GM23248 (cell line): ENCODE measurements at regions not wholly inside any gene's neighbourhood (a gene's known extent, or its start where the extent isn't known, plus 50 kb on each side); places are given as distances from the start of the nearest gene placed in this dataset.

Experiments used
- DNase-seq: peaks from one replicate; pipeline ENCODE4 v3.0.0-alpha.2; 2015
- H2AFZ ChIP-seq: fragments of 200-600 bp; sonication (generic); 2 replicates; pipeline ENCODE4 v1.6.1; 2016; ENCODE audit warnings: antibody characterized with exemption
- H3F3A ChIP-seq: fragments of 200-600 bp; sonication (generic); 2 replicates; pipeline ENCODE4 v1.6.1; 2016; ENCODE audit warnings: mild to moderate bottlenecking, antibody characterized with exemption, mixed run types; ENCODE audit not compliant: insufficient read depth
- H3K27ac ChIP-seq: fragments of 200-600 bp; sonication (generic); 2 replicates; pipeline ENCODE4 v1.5.1; 2016; ENCODE audit warnings: mild to moderate bottlenecking
- H3K27me3 ChIP-seq: fragments of 200-600 bp; sonication (generic); replicated peaks from 2 replicates; pipeline ENCODE4 v1.6.1; 2016; ENCODE audit warnings: mild to moderate bottlenecking; ENCODE audit not compliant: insufficient read depth
- H3K36me3 ChIP-seq: fragments of 200-600 bp; sonication (generic); 2 replicates; pipeline ENCODE4 v1.6.1; 2016; ENCODE audit warnings: low read depth, mild to moderate bottlenecking
- H3K4me1 ChIP-seq: fragments of 200-600 bp; sonication (generic); 2 replicates; pipeline ENCODE4 v1.6.1; 2016; ENCODE audit warnings: mild to moderate bottlenecking; ENCODE audit not compliant: insufficient read depth
- H3K4me2 ChIP-seq: fragments of 200-600 bp; sonication (generic); one replicate; pipeline ENCODE4 v1.6.1; 2016; ENCODE audit warnings: mild to moderate bottlenecking; ENCODE audit not compliant: unreplicated experiment
- H3K4me3 ChIP-seq: fragments of 200-600 bp; sonication (generic); 2 replicates; pipeline ENCODE4 v1.5.1; 2016; ENCODE audit warnings: mild to moderate bottlenecking
- H3K79me2 ChIP-seq: fragments of 200-600 bp; sonication (generic); 2 replicates; pipeline ENCODE4 v1.6.1; 2016; ENCODE audit warnings: mild to moderate bottlenecking; ENCODE audit not compliant: insufficient read depth
- H3K9ac ChIP-seq: fragments of 200-600 bp; sonication (generic); 2 replicates; pipeline ENCODE4 v1.6.1; 2016; ENCODE audit warnings: mild to moderate bottlenecking
- H3K9me2 ChIP-seq: fragments of 200-600 bp; sonication (generic); 2 replicates; pipeline ENCODE4 v1.6.1; 2016; ENCODE audit warnings: mixed run types, mild to moderate bottlenecking, moderate library complexity; ENCODE audit not compliant: insufficient read depth
- H3K9me3 ChIP-seq: fragments of 200-600 bp; sonication (generic); one replicate; pipeline ENCODE4 v1.6.1; 2017; ENCODE audit warnings: low read depth
- H4K20me1 ChIP-seq: fragments of 200-600 bp; sonication (generic); 2 replicates; pipeline ENCODE4 v1.6.0; 2016; ENCODE audit not compliant: insufficient read depth
- EZH2 ChIP-seq: fragments of 200-600 bp; sonication (generic); IDR thresholded peaks from 2 replicates; pipeline ENCODE4 v1.6.1; 2018; ENCODE audit warnings: antibody characterized with exemption, mild to moderate bottlenecking; ENCODE audit not compliant: insufficient read depth, poor library complexity, severe bottlenecking
- EZH2phosphoT487 ChIP-seq: fragments of 200-600 bp; sonication (generic); IDR thresholded peaks from 2 replicates; pipeline ENCODE4 v1.6.1; 2018; ENCODE audit warnings: antibody characterized with exemption, moderate library complexity, mild to moderate bottlenecking, low read depth; ENCODE audit not compliant: insufficient read depth
- WGBS, 2 experiments: methylation state at CpG; one replicate each; pipeline ENCODE4 v1.1.6; 2015 to 2017; ENCODE audit warnings: low lambda C conversion rate in 2 of 2, low coverage in 1 of 2; ENCODE audit errors: missing lambda C conversion rate in 2 of 2; 5-methylcytosine and 5-hydroxymethylcytosine counted together
- in situ Hi-C: fragments of 300-500 bp; cut with MboI; formaldehyde crosslinking; loops from 2 replicates; pipeline ENCODE4 v1.15.0; 2020

- Histone ChIP-seq H3K9ac (no peak overlapping the region), H3K4me3 (no peak overlapping the region), H3K9me2 (no peaks in the 10 kb centered on the region), H3K4me2 (no peak overlapping the region), H3K27ac (no peak overlapping the region), H2AFZ (no peak overlapping the region), H3K27me3 (no peaks in the 10 kb centered on the region), H3F3A (no peaks in the 10 kb centered on the region), H3K9me3 (no peaks in the 10 kb centered on the region), H3K4me1 (no peaks in the 10 kb centered on the region), H4K20me1 (no peaks in the 10 kb centered on the region), H3K36me3 (no peaks in the 10 kb centered on the region), H3K79me2 (no peaks in the 10 kb centered on the region)
- TF ChIP-seq EZH2phosphoT487 (no peak), EZH2 (no peak)
- 85 to 87% methylated on average over 5 of the region's 5 CpGs for WGBS, 2 experiments
- in situ Hi-C loops = no loop called here
- DNase-seq = no peak
Observed at GRCh38 chr16:64211331-64211730, 910.5 kb downstream of the CDH11 start.

DNA sequence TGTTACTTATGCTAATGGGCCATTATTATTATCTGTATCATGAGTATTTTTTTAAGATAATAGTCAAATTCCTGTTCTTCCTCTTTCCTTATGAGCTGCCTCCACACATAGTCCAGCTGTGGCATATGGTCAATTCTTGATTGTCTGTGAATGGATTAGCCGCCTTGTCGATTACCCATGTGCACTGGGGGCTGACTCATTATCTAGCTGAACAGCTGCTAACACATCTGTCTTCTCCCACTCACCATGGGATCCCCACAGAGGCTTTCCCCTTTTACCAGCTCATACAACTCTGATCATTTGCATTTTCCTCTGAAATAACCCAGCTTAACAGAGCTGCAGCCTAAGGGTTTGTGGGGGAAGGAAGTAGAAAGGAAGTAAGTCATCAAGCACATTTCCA, 915.0 kb downstream of the CDH11 start:
- H3K9me3 ChIP-seq = no peaks in the 10 kb centered on the region
- in situ Hi-C loops = no loop called here
- TF ChIP-seq EZH2 = no peak
- TF ChIP-seq EZH2phosphoT487 = no peak
- no peaks in the 10 kb centered on the region for H3K79me2 ChIP-seq
- H4K20me1 ChIP-seq = no peaks in the 10 kb centered on the region
- H3K4me2 ChIP-seq = no peak overlapping the region
- H3K9me2 ChIP-seq = no peaks in the 10 kb centered on the region
- H3K27me3 ChIP-seq = no peaks in the 10 kb centered on the region
- H3K36me3 ChIP-seq = no peaks in the 10 kb centered on the region
- H3F3A ChIP-seq = no peaks in the 10 kb centered on the region
- DNase-seq = no peak
- no peak overlapping the region for H2AFZ ChIP-seq
- H3K9ac ChIP-seq = no peak overlapping the region
- H3K4me1 ChIP-seq = no peaks in the 10 kb centered on the region
- WGBS, 2 experiments = 62 to 68% methylated on average over 2 of the region's 2 CpGs
- no peak overlapping the region for H3K4me3 ChIP-seq
- H3K27ac ChIP-seq = no peak overlapping the region

GRCh38 chr16:64203126-64203525, 918.7 kb downstream of the CDH11 start:
- no peaks in the 10 kb centered on the region for H3K9me2 ChIP-seq
- H3K79me2 ChIP-seq = no peaks in the 10 kb centered on the region
- H3K27ac ChIP-seq = no peak overlapping the region
- H3K27me3 ChIP-seq = no peaks in the 10 kb centered on the region
- no peaks in the 10 kb centered on the region for H3K36me3 ChIP-seq
- in situ Hi-C loops = no loop called here
- H3F3A ChIP-seq = no peaks in the 10 kb centered on the region
- no peaks in the 10 kb centered on the region for H4K20me1 ChIP-seq
- no peak overlapping the region for H2AFZ ChIP-seq
- no peak overlapping the region for H3K4me3 ChIP-seq
- H3K9ac ChIP-seq = no peak overlapping the region
- no peaks in the 10 kb centered on the region for H3K4me1 ChIP-seq
- no peak for TF ChIP-seq EZH2phosphoT487
- TF ChIP-seq EZH2 = no peak
- no peaks in the 10 kb centered on the region for H3K9me3 ChIP-seq
- 47 to 48% methylated on average over 4 of the region's 4 CpGs for WGBS, 2 experiments
- DNase-seq = no peak
- no peak overlapping the region for H3K4me2 ChIP-seq

DNA sequence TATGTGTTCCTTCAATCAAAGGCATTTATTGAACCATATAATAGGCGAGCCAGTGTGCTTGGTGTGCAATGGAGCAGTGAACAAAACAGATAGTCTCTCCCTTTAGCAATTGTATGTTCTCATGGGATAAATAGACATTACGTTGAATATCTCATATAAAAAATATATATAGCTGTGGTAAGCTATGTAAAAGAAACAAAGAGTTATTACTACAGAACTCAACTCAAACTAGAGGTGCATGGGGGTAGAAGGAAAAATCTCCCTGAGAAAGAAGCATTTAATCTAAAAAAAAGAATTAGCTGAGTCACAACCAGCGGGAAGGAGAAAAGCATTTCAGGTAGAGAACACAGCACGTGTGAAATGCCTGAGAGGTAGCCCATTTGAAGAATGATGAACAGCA, 919.3 kb downstream of the CDH11 start:
- TF ChIP-seq EZH2phosphoT487 = no peak
- no peak for TF ChIP-seq EZH2
- no peaks in the 10 kb centered on the region for H3K27me3 ChIP-seq

DNA sequence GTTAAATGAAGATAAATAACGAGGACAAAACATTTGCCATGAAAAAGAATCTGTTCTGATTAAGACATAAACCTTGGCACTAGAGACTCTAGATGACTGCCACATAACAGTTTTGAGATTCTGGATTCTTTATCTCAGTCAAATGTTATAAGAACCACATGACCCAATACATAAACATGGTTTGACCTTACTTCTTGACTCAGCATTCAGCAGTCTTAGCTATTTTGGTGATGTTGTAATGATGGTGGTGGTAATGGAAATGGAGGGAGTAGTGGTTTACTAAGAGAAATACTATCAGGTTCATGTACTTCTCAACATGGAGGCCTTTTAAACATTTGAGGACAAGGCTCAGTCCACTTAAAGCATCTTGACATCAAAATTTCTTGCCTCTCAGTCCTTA, 925.4 kb downstream of the CDH11 start:
- no peaks in the 10 kb centered on the region for H3K9me3 ChIP-seq
- H3K27me3 ChIP-seq = no peaks in the 10 kb centered on the region
- H3F3A ChIP-seq = no peaks in the 10 kb centered on the region
- no peak overlapping the region for H3K4me3 ChIP-seq
- no peak overlapping the region for H3K4me2 ChIP-seq
- no peaks in the 10 kb centered on the region for H3K36me3 ChIP-seq
- H3K79me2 ChIP-seq = no peaks in the 10 kb centered on the region
- no peaks in the 10 kb centered on the region for H4K20me1 ChIP-seq
- in situ Hi-C loops = no loop called here
- WGBS, 2 experiments = 48 to 73% methylated on average over 1 of the region's 1 CpG
- no peaks in the 10 kb centered on the region for H3K4me1 ChIP-seq
- peak; percentile 35 for DNase-seq
- no peak overlapping the region for H3K9ac ChIP-seq
- H3K27ac ChIP-seq = no peak overlapping the region
- H2AFZ ChIP-seq = no peak overlapping the region
- no peaks in the 10 kb centered on the region for H3K9me2 ChIP-seq
- TF ChIP-seq EZH2phosphoT487 (no peak), EZH2 (no peak)

More for the DNA sequence above, 919.3 kb downstream of the CDH11 start:
- no peak for DNase-seq
- Histone ChIP-seq H3F3A (no peaks in the 10 kb centered on the region), H4K20me1 (no peaks in the 10 kb centered on the region), H3K4me3 (no peak overlapping the region), H3K4me1 (no peaks in the 10 kb centered on the region), H2AFZ (no peak overlapping the region), H3K79me2 (no peaks in the 10 kb centered on the region), H3K4me2 (no peak overlapping the region), H3K9ac (no peak overlapping the region), H3K36me3 (no peaks in the 10 kb centered on the region), H3K27ac (no peak overlapping the region), H3K9me3 (no peaks in the 10 kb centered on the region), H3K9me2 (no peaks in the 10 kb centered on the region)
- 66 to 76% methylated on average over 4 of the region's 4 CpGs for WGBS, 2 experiments
- in situ Hi-C loops = no loop called here
